Ishikawa (cell line): ENCODE measurements at regions not wholly inside any gene's neighbourhood (a gene's known extent, or its start where the extent isn't known, plus 50 kb on each side); places are given as distances from the start of the nearest gene placed in this dataset.

Experiments used
- CEBPB ChIP-seq: IDR thresholded peaks from 2 replicates; pipeline ENCODE4 v1.6.1; 2012
- EGR1 ChIP-seq: IDR thresholded peaks from 2 replicates; pipeline ENCODE4 v1.6.1; 2012
- FOXM1 ChIP-seq: IDR thresholded peaks from 2 replicates; pipeline ENCODE4 v1.6.1; 2012; ENCODE audit warnings: low read depth, borderline replicate concordance
- NFIC ChIP-seq: IDR thresholded peaks from 2 replicates; pipeline ENCODE4 v1.6.1; 2012
- RAD21 ChIP-seq: IDR thresholded peaks from 2 replicates; pipeline ENCODE4 v1.6.1; 2012; ENCODE audit warnings: low read depth
- TAF1 ChIP-seq: IDR thresholded peaks from 2 replicates; pipeline ENCODE4 v1.6.1; 2012; ENCODE audit warnings: low read depth, mild to moderate bottlenecking
- TCF12 ChIP-seq: IDR thresholded peaks from 2 replicates; pipeline ENCODE4 v1.6.1; 2012; ENCODE audit warnings: low read depth
- TEAD4 ChIP-seq: IDR thresholded peaks from 2 replicates; pipeline ENCODE4 v1.6.1; 2012
- YY1 ChIP-seq: IDR thresholded peaks from 2 replicates; pipeline ENCODE4 v1.6.1; 2012; ENCODE audit warnings: low read depth
- ZBTB7A ChIP-seq: IDR thresholded peaks from 2 replicates; pipeline ENCODE4 v1.6.1; 2012; ENCODE audit warnings: low read depth
- TF ChIP-seq, protein P1 (sequence below): IDR thresholded peaks from 2 replicates; pipeline ENCODE4 v1.6.1; 2012; ENCODE audit warnings: low read depth, mild to moderate bottlenecking
- TF ChIP-seq, protein P2 (sequence below): IDR thresholded peaks from 2 replicates; pipeline ENCODE4 v1.6.1; 2012

DNA sequence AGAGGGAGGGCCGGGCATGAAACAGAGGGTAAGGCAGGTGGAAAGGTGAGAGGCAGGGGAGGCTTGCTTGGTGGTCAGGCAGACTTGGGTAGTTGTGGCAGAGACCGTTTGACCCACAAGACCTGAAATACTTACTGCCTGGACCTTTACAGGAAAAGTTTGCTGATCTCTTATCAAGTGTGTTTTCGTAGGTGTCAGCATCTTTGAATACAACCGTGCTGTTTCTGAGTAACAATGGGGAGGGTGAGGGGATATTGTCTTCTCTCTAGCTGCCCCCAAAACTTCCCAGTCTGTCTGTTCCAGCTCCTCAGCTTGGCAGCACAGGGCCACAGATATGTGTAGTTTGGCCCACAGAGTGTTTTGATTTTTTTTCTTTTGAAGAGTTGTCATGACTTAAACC, 212.5 kb upstream of the MPHOSPH6 start:
- TF ChIP-seq YY1 (no peak), CEBPB (no peak), RAD21 (no peak), TCF12 (no peak), EGR1 (no peak), NFIC (no peak), TAF1 (no peak), FOXM1 (no peak), TEAD4 (no peak), ZBTB7A (no peak)
- TF ChIP-seq, protein P1, sequence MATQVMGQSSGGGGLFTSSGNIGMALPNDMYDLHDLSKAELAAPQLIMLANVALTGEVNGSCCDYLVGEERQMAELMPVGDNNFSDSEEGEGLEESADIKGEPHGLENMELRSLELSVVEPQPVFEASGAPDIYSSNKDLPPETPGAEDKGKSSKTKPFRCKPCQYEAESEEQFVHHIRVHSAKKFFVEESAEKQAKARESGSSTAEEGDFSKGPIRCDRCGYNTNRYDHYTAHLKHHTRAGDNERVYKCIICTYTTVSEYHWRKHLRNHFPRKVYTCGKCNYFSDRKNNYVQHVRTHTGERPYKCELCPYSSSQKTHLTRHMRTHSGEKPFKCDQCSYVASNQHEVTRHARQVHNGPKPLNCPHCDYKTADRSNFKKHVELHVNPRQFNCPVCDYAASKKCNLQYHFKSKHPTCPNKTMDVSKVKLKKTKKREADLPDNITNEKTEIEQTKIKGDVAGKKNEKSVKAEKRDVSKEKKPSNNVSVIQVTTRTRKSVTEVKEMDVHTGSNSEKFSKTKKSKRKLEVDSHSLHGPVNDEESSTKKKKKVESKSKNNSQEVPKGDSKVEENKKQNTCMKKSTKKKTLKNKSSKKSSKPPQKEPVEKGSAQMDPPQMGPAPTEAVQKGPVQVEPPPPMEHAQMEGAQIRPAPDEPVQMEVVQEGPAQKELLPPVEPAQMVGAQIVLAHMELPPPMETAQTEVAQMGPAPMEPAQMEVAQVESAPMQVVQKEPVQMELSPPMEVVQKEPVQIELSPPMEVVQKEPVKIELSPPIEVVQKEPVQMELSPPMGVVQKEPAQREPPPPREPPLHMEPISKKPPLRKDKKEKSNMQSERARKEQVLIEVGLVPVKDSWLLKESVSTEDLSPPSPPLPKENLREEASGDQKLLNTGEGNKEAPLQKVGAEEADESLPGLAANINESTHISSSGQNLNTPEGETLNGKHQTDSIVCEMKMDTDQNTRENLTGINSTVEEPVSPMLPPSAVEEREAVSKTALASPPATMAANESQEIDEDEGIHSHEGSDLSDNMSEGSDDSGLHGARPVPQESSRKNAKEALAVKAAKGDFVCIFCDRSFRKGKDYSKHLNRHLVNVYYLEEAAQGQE, result no peak
- TF ChIP-seq, protein P2, sequence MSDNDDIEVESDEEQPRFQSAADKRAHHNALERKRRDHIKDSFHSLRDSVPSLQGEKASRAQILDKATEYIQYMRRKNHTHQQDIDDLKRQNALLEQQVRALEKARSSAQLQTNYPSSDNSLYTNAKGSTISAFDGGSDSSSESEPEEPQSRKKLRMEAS, result no peak
